ENCODE measurements at regions not wholly inside any gene's neighbourhood (a gene's known extent, or its start where the extent isn't known, plus 50 kb on each side); places are given as distances from the start of the nearest gene placed in this dataset.

GRCh38 chr14:26773906-26774593 is 176.2 kb upstream of the NOVA1 start:
- Histone ChIP-seq H3K9me1 (ENCODE audit: control insufficient read depth, extremely low read depth, insufficient read depth, low read length) (no peaks in the 10 kb centered on the region), H3K27me3 (ENCODE audit: control insufficient read depth, extremely low read depth, insufficient read depth, low read length) (no peaks in the 10 kb centered on the region), H3K9ac (ENCODE audit: control insufficient read depth, extremely low read depth, insufficient read depth, low read length) (no peak overlapping the region), H3K9me3 (ENCODE audit: control insufficient read depth, low read depth, low read length) (no peaks in the 10 kb centered on the region), H3K27ac (ENCODE audit: control insufficient read depth, insufficient read depth, low read length) (no peak overlapping the region), H3K4me2 (ENCODE audit: control insufficient read depth, extremely low read depth, insufficient read depth, low read depth, low read length) (no peak overlapping the region), H2AFZ (ENCODE audit: control insufficient read depth, low read length) (no peak overlapping the region), H4K20me1 (ENCODE audit: control insufficient read depth, extremely low read depth, insufficient read depth, low read length) (no peaks in the 10 kb centered on the region), H3K4me1 (ENCODE audit: control insufficient read depth, extremely low read depth, insufficient read depth, low read length) (no peaks in the 10 kb centered on the region), H3K4me3 (ENCODE audit: control insufficient read depth in 2 of 3, extremely low read depth in 1 of 3, insufficient read depth in 2 of 3, low read depth in 1 of 3, low read length in 3 of 3) (no peak overlapping the region), H3K36me3 (ENCODE audit: control insufficient read depth in 2 of 2, extremely low read depth in 1 of 2, insufficient read depth in 2 of 2, low read length in 2 of 2) (no peaks in the 10 kb centered on the region), H3K79me2 (ENCODE audit: control insufficient read depth, insufficient read depth, low read length) (no peaks in the 10 kb centered on the region)
- FAIRE-seq (no peak), DNase-seq (ENCODE audit: low read depth, low spot score) (no peak)
- dilution Hi-C loops (cut with MboI; ENCODE audit: extremely low pct_ligation_motif_present, low sequenced_read_pairs) = no loop called here
- TF ChIP-seq EZH2 (IDR thresholded peaks at IDR 0.05; ENCODE audit: low read length) = no peak
- no peak for TF ChIP-seq CTCF (optimal IDR thresholded peaks at IDR 0.05 in 1 of 3, IDR thresholded peaks at IDR 0.05 in 1 of 3, conservative IDR thresholded peaks at IDR 0.05 in 1 of 3; ENCODE audit: extremely low read depth in 1 of 3, insufficient read depth in 2 of 3, low read length in 3 of 3)

- Histone ChIP-seq H3K4me1 (ENCODE audit: control insufficient read depth, extremely low read depth, insufficient read depth, low read length) (no peaks in the 10 kb centered on the region), H3K4me2 (ENCODE audit: control insufficient read depth, extremely low read depth, insufficient read depth, low read depth, low read length) (no peak overlapping the region), H3K27me3 (ENCODE audit: control insufficient read depth, extremely low read depth, insufficient read depth, low read length) (no peaks in the 10 kb centered on the region), H3K36me3 (ENCODE audit: control insufficient read depth in 2 of 2, extremely low read depth in 1 of 2, insufficient read depth in 2 of 2, low read length in 2 of 2) (no peaks in the 10 kb centered on the region), H3K27ac (ENCODE audit: control insufficient read depth, insufficient read depth, low read length) (no peak overlapping the region), H3K4me3 (ENCODE audit: control insufficient read depth in 2 of 3, extremely low read depth in 1 of 3, insufficient read depth in 2 of 3, low read depth in 1 of 3, low read length in 3 of 3) (no peak overlapping the region), H3K79me2 (ENCODE audit: control insufficient read depth, insufficient read depth, low read length) (no peaks in the 10 kb centered on the region), H4K20me1 (ENCODE audit: control insufficient read depth, extremely low read depth, insufficient read depth, low read length) (no peaks in the 10 kb centered on the region), H2AFZ (ENCODE audit: control insufficient read depth, low read length) (no peak overlapping the region), H3K9ac (ENCODE audit: control insufficient read depth, extremely low read depth, insufficient read depth, low read length) (no peak overlapping the region), H3K9me3 (ENCODE audit: control insufficient read depth, low read depth, low read length) (no peaks in the 10 kb centered on the region), H3K9me1 (ENCODE audit: control insufficient read depth, extremely low read depth, insufficient read depth, low read length) (no peaks in the 10 kb centered on the region)
- dilution Hi-C loops (cut with MboI; ENCODE audit: extremely low pct_ligation_motif_present, low sequenced_read_pairs) = no loop called here
- TF ChIP-seq EZH2 (IDR thresholded peaks at IDR 0.05; ENCODE audit: low read length) (no peak), CTCF (optimal IDR thresholded peaks at IDR 0.05 in 1 of 3, IDR thresholded peaks at IDR 0.05 in 1 of 3, conservative IDR thresholded peaks at IDR 0.05 in 1 of 3; ENCODE audit: extremely low read depth in 1 of 3, insufficient read depth in 2 of 3, low read length in 3 of 3) (no peak)
- no peak for DNase-seq (ENCODE audit: low read depth, low spot score)
- no peak for FAIRE-seq
Measured at GRCh38 chr14:26775765-26776563, 178.1 kb upstream of the NOVA1 start.

Measured in keratinocyte (primary cell).